AG08395 (cell line): ENCODE measurements at regions not wholly inside any gene's neighbourhood (a gene's known extent, or its start where the extent isn't known, plus 50 kb on each side); places are given as distances from the start of the nearest gene placed in this dataset.

ENCODE experiments used
- DNase-seq: peaks from one replicate; pipeline ENCODE4 v3.0.0; 2012; ENCODE audit warnings: mixed read lengths, low spot score

DNA sequence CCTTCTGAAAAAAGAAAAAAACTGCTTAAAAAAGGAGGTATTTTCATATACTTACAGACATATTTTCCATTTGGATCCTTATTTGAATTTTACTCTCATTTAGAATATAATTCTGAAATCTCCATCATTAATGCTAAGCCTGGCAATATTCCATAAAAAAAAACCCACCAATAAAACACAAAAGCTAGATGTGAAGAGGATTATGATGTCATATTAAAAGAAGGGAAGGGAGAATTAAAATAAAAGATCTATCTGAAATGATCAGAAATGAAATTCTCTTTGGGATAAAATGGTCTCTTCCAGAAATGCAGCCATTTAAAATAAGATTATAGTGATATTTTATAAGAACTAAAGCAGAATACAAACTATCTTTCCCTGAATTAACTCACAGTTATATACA is 206.7 kb upstream of the CAMK1G start:
- DNase-seq: no peak

DNA sequence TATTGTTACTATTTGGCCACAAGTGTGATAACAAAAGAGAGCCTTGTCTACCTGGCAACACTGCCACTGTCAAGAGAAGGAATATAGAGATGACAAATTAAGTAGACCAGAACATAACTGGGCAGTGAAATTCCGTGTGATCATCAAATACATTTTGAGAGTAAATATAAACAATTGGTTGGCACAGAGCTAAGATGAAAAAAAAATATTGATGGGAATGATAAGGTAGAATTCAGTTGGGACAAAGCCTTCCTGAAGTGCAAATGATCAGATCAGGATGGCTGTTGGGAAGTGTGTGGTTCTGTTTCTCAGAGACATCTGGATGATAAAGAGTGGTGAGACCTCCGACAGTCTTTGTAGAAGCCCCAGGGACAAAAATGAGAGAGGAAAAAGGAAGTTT is 205.5 kb upstream of the CAMK1G start:
- no peak for DNase-seq

DNA sequence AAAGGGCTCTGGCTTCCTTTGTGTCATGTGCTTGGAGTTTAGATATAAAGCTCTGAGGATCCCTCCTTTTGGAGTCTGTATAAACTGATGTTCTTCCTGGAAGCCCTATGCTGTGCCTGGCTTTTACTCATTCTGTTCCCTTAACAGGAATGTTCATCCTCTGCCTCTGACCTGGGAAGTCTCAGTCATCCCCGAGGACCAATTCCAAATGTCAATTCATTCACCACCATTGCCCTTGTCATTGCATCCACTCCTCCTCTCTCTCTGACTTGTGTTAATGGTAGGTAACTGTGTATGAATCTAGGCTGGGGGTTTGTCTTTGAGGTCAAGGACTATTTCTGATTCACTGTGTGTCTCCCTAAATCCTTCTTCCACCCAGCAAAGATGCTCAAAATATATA is 204.2 kb upstream of the CAMK1G start:
- DNase-seq: no peak

DNA sequence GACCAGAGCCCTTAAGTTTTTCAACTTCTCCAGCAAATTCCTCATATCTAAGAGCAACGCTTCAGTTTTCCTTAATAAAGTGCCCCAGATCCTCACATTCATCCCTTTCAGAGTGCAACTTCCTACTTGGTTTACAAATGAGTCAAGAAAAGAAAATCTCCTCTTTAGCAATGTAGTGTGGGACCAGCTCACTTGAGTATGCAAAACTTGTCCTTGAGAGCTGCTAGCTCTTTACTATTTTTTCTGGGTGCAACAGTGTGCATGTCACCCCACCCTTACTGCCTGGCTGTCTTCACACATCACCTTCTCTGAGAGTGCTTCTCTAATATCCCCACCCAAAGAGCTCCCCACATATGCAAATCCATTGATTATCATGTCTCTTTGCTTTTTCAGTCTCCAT is 203.1 kb upstream of the CAMK1G start:
- DNase-seq: no peak

DNA sequence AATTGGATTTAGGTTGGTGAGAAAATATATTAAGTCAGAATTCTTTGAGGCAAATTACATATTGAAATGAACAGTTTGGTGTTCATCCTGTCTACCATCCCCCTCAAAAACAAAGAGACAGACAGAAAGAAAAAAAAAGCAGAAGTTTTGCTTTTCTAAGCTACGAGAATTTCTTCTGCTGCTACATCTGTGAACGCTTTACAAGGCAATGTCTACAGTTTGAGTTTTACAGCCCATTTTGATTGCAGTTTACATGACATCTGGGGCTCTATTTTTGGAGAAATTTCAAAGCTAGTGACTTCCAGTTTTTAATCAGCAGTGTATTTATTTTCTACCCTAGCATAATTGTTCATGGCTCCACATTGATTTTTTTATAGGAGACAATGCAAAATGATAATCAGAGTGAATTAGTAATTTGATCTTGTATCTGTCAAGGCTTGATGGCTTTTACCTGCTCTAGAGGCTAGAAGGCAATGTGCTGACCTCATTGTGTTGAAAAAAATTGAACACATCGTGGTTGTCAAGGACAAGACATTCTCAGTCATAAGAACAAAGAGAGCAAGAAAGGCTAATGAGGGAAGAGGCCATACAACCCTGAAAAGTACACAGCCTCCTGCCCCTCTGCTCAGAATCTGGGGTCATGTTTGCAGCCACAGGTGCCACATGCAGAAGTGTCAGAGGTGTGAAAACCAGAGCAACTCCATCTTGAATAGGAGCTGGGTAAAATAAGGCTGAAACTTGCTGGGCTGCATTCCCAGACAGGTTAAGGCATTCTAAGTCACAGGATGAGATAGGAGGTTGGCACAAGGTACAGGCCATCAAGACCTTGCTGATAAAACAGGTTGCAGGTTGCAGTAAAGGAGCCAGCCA is 201.0 kb upstream of the CAMK1G start:
- no peak for DNase-seq

DNA sequence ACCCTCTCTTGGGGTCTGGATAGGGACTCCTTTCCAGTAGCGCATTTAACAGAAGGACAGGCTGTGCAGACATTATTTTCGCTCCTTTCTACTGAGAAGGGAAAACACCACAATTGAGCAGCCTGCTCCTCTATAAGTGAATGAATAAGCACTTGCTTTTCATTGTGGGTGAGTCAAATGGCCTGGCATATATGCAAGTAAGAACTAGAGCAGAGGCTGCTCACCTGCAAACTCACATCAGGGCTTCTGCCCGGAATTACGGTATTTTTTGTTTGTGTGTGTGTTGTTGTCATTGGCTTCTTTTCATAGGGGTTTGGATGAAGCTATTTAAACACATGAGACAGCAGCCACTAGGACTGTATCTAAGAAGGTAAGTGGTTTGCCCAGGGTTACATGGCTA is 200.1 kb upstream of the CAMK1G start:
- no peak for DNase-seq

DNA sequence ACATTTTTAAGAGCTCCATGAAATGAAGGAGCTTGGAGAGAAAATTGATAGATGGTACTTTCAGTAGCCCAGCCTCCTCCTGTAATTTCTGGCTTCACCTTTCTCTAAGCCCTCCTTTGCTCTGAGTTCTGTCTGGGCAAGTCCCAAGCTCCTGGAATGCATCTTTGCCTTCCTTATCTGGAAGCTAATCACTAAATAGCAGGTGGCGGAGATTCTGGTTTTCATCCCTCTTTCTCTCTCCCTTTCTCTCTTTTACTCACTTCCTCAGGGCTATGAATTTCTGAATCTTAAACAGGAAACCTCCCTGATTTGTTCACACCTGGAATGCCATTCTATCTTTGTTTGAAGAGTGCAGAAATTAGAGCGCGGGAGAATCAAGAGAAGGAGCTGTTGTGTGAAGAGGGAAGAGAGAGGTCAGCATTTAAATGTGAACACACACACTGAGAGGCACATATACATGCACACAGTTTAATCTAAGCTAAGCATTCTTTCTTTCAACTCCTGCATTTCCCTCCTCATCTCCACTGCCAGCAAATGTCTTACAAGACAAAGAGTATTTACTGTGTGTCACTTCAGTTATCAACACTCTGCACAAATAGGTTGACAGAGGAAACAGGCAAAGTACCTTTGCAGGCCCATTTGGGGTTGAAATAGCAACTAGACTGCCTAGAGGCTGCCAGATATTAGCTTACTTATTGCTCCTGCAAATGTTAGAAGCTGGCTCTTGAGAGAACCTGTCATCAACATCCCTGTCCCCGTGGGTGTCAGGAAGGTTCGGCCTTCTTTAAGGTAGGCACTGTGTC is 199.4 kb upstream of the CAMK1G start:
- DNase-seq: no peak

DNA sequence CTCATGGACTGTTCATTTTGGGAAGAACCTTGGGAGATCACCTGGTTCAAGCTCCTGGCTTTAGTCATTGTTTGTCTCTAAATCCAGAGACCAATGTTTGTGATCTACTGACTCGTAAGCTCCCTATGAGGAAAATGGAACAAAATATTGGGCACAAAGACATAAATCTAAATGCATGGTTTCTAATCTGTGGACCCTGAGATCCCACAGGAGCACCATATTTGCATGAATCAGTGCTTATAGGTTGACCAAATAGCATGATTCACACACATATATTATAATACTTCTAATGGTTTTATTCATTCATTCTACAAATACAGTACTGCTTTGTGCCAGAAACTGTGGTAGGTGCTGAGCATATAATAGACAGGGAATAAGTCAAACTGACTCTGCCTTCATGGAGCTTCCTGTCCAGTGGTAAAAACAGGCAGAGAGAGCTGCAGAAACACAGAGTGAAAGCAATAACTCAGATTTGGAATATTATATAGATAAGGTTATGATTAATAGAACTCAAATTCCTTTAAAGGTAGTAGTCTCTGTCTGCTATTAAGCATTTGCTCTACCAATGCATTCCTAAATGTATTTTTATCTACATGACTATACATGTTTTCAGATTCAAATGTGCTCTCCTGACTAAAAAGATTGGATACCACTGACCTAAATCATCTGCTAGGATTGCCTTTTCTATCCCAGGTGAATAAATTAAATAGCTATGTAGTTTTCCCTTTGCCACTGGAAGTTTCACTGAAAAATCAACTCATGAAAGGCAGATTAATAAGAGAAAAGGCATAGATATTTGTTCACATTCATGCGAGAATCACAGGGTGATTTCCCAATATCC is 198.6 kb upstream of the CAMK1G start:
- DNase-seq: no peak

DNA sequence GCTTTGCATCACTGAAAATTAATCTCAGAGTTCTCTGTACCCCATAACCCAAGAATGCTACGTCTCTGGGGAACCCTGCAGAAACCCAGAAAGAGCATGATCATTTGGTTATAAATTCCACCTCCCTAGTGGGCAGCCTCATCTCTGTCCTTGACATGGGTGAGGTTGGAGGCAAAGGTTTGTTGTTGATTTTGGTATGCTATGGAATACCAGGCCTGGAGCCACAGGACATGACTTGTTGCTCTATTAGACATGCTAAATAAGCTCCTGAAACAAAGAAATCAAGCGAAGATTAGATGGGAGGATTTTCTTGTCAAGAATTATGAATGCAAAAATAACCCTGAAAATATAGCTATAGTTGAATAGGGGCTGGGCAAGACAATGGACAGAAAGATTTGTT is 197.4 kb upstream of the CAMK1G start:
- no peak for DNase-seq

DNA sequence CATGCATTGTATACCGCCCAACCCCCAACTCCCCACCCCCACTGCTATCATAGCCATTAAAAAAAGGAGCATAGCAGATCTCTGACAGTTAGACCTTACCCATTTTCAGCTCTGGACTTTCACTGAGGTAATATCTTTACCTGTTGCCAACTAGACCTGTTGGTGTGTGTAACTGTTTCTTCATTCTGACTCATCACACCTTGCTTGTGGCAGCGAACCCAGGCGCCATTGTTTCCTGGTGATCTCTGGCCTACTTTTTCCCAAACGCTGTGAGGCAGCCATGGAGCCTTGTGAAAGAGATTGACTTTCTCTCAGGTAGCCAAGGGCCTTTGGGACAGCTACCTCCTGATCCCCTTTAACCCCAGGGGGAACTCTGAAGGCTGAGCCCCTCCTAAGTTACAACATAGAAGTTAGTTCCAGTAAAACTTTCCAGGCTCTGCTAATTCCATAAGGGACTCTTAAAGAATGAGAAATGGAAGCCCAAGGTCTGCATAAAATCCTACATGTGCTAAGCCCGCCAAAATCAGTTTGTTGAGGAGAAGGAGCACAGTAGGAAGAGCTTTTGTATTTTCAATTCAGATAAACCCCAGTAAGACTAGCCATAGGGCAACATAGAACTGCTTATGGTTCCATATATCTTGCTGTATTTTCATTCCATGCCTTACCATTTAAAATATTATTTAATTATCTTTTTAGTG is 196.1 kb upstream of the CAMK1G start:
- no peak for DNase-seq

DNA sequence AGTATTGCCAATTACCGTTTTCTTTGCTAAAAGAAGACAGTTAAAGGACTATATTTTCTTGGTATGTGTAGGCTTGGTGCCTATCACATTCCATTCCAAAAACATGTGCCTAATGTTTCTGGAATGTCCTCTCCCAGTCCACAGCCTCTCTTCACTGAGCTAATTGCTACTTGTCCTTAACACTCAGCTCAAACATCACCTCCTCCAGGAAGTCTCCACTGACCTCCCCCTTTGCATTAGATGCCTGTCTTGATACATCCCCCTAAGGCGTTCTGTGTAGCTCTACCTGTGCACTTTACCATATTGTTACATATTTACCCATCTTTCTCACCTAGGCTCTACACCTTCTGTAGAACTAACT is 195.6 kb upstream of the CAMK1G start:
- DNase-seq: peak; percentile 49

DNA sequence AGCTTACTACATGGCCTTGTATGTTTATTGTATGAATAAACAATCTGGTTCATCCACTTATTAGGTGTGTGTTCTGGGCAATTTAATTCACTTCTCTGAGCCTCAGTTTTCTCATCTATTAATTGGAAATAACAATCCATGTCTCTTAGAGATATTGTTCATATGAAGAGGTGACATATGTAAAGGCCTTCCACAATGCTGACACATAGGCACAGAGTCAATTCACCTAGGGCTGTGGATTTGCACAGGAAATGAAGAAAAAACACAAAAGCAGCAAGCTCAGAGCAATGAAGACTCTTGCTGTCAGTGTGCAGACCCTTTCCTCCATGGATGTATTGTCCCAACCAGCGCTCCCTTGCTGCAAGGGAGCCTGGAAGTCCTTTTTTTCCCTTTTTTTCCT is 195.2 kb upstream of the CAMK1G start:
- no peak for DNase-seq

DNA sequence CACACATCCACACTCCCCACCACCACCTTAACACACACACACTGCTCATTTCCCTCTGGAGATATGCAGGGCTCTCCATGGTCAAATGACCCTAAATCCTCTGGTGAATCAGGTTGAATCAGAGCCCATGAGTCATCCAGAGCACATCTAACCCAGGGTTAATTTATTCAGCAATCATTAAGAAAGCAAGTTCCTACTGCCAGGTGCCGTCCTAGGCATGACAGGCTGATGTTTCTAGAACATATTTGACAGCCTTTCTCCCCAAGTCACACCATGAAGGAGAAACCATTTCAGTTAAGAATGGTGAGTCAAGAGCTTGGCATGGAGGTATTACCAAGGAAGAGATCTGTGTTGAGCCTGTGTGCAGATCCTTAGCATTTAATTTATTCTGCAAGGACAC is 194.3 kb upstream of the CAMK1G start:
- DNase-seq: peak; percentile 78

DNA sequence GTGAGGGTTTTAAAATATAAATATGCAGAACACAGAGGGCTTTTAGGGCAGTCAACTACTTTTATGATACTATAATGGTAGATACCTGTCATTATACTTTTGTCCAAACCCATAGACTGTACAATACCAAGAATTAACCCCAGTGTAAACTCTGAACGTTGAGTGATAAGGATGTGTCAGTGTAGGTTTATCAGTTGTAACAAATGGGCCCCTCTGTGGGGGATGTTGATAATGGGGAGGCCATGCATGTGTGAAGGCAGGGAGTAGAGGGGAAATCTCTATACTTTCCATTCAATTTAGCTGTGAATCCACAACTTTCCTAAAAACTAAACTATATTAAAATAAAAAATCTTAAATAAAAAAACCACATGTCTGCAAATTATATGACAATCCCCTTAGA is 193.5 kb upstream of the CAMK1G start:
- DNase-seq: no peak

DNA sequence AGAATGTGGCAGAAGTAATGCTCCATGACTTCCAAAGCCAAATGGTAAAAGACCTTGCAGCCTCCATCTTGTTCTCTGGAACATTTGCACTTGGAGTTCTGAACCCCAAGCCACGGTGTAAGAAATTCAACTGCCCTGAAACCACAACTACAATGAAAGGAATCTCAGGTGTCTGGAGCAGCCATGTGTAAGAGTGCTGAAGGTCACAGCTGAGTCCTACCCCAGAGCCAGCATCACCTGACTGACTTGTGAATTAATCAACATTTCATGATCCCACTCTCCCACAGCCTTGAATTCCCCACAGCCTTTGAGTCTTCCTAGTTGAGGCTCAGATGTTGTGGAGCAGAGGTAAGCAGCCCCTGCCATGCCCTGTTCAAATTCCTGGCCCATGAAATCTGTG is 192.8 kb upstream of the CAMK1G start:
- no peak for DNase-seq

DNA sequence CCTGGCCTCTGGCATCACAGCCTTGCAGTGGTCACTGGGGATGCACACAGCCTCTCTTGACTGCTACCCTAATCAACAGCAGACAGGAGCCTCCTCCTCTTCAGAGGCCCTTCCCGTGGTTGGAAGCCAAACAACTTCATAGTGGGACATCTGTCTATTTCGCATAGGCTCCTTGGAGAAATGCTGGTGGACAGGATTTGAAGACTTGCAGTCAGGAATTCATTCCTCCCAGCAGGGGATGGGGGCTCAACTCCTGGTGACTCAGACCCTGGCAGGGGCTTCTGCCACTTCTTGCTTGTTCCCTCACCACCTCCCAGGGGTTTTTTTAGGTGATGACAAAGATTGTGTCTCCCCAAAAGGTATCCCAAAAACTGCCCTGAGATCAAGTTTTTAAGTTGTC is 191.7 kb upstream of the CAMK1G start:
- DNase-seq: no peak

DNA sequence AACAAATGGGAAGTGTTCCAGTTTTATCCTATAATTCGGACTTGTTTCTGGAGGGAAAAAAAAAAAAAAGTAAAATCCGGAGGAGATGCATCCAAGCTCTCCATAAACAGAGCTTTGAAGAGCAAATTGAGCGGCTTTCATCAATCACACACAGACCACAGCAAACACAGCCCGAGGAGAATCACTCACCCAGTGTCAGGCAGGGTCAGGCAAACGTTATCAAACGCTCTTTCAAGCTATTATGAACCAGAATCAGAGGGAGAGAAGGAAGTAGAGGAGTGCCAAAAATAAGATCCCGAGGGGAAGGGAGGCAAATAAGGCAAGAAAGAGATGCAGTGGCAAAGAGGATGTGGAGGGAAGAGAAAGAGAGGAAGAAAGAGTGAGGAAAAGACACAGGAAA is 188.3 kb upstream of the CAMK1G start:
- DNase-seq: no peak

DNA sequence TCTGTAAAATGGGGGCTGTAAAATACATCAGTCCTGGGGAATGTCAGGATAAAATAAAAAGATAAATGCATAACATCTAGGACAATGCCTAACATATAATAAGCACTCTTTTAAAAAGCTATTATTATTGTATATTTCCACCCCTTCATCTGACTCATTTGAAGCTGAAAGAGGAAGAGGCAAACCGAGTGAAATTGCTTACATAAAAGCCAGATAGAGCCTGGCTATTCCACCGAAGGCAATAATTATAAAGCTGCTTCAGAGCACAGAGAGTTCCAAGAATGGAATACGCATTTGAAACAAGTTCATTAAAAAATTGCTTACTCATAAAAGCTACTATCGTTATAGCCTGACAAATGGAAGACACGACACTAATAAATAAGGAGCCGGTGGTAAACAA is 186.1 kb upstream of the CAMK1G start:
- no peak for DNase-seq

DNA sequence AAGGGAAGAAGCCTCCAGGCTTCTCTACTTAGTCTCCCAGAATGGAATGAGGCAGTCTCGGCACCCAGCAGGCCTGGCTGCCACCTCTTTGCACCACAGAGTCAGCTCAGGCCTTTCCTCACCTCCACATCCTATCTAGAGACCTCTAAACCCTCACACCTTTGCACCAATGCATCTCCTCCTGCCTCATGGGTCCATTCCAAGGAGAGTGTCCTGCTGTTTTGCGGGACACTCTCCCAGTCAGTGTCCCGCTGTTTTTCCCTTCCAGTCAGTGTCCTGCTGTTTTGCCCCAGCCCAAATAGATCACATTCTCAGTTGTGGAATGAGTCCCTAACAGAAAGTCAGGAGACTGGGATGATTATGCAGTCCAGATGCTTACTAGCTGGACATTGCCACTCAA is 185.6 kb upstream of the CAMK1G start:
- no peak for DNase-seq

DNA sequence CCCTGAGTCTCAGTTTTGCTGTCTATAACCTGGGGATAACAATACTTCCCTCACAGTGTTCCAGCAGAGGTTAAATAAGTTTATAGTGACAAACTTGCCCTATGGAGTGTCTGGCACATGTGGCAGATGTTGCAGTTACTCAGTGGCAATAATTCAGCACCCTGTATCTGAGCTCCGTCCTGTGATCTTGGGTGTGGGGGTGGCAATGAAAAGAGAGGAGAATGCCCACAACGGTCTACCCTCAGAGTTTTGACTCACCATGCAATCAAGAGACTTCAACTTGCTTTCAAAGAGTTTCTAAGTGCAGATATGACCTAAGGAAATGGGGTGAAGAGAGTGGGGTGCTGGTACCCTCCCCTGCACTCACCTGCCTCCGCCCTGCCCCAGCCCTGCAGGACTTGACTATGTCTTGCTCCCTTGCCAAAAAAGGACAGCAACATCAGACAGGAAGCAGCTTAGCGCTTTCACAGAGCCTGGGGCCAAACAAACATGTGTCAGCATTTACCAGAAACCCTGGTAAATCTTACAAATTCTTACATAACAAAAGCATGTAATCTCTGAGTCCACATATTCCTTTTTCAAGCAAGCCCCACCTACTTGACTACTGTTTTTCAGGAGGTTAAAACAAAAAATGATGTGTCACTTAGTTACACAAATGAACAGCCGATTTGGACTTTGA is 185.1 kb upstream of the CAMK1G start:
- DNase-seq: peak; percentile 88

DNA sequence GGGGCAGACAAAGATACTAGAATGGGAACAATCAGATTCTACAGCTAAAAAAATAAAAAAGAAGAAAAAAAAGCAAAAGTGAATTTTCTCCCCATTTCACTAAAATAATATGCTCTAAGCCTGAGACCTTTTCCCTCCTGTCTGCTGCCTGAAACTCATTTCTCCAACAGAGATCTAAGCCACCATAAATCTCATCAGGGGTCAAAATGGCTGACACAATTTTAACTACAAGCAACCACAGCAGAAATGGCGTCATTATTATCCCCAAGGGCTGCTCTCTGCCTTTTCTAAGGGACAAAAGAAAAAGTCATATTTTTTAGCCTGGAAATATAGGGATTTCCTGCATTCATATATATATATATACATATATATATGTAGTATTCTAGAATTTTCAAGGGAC is 183.7 kb upstream of the CAMK1G start:
- DNase-seq: no peak
